GM12892 (cell line): ENCODE measurements at regions not wholly inside any gene's neighbourhood (a gene's known extent, or its start where the extent isn't known, plus 50 kb on each side); places are given as distances from the start of the nearest gene placed in this dataset.

ENCODE experiments used
- DNase-seq: peaks from one replicate; pipeline ENCODE4 v3.0.0; 2011; ENCODE audit not compliant: insufficient read length
- FAIRE-seq: peaks from 2 replicates; lab custom pipeline; 2011; peaks lifted over from hg19 to GRCh38; lab: Jason Lieb, UNC
- POLR2A ChIP-seq: IDR thresholded peaks from 2 replicates; pipeline ENCODE4 v1.6.1; 2011; ENCODE audit warnings: low read depth, low read length, control low read depth
- POLR2AphosphoS5 ChIP-seq: IDR thresholded peaks from 2 replicates; pipeline ENCODE4 v1.6.1; 2011; ENCODE audit warnings: low read depth, low read length, control low read depth
- TAF1 ChIP-seq: IDR thresholded peaks from 2 replicates; pipeline ENCODE4 v1.6.1; 2011; ENCODE audit warnings: low read depth, mild to moderate bottlenecking, control low read depth, low read length, borderline replicate concordance

DNA sequence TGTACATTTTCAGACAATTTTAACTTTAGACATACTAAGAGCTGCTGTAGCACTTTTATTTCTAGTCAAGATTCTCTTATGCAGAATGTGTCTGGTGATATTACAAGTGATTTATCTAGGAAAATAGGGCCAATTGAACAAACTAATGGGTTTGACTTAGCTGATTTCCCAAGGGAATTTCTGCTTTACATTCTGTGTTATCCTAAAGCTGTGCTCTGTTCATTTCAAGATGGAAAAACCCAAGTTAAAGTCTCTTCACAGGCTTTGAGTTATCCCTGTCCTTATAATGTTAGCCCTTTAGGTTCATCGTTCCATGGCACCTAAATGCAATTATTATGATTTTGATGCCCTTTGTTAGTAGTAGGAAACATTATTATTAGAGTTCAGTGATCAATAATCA, 704.9 kb upstream of the CDH18 start:
- TF ChIP-seq POLR2A: no peak
- no peak for TF ChIP-seq TAF1
- no peak for TF ChIP-seq POLR2AphosphoS5
- DNase-seq (no peak), FAIRE-seq (no peak)

GRCh38 chr5:20683241-20683940, 695.4 kb upstream of the CDH18 start:
- DNase-seq (no peak), FAIRE-seq (no peak)
- TF ChIP-seq POLR2AphosphoS5: no peak

DNA sequence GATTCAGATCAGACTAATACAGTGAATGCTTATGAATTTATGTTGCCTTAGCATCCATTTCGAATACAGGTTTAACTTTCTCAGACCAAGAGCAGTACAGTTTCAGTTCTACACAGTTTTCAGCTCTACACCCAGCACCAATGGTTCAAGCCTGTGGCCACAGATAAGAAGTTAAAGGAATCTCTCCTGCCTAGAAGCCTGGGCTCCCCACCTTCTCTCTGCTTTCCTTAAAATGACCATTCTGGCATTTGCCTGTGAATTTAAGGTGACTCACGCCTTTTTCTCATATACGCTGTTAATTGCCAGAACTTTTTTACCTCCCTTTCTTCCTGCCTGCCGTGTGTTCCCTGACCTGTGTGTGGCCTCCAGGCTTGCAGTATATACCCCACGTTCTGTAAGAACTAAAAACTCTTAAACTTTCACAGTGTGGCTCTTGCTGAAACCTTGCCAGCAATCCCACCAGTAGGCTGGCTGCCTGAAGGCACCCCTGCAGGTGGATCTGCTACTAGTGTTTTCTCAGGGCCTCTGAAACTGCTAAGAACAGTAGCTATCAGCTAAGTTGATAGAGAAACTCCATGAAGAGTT, 692.8 kb upstream of the CDH18 start:
- FAIRE-seq: no peak
- TF ChIP-seq POLR2AphosphoS5 (no peak), TAF1 (no peak), POLR2A (no peak)
- DNase-seq: no peak

GRCh38 chr5:20678814-20679298, 690.9 kb upstream of the CDH18 start:
- TF ChIP-seq POLR2A (no peak), TAF1 (no peak), POLR2AphosphoS5 (no peak)
- DNase-seq (no peak), FAIRE-seq (no peak)

GRCh38 chr5:20678386-20678785, 690.4 kb upstream of the CDH18 start:
- TF ChIP-seq TAF1 (no peak), POLR2A (no peak), POLR2AphosphoS5 (no peak)
- no peak for FAIRE-seq
- no peak for DNase-seq

GRCh38 chr5:20660588-20660987, 672.6 kb upstream of the CDH18 start:
- FAIRE-seq: no peak
- no peak for TF ChIP-seq POLR2AphosphoS5
- TF ChIP-seq TAF1: no peak
- no peak for TF ChIP-seq POLR2A
- DNase-seq: no peak

DNA sequence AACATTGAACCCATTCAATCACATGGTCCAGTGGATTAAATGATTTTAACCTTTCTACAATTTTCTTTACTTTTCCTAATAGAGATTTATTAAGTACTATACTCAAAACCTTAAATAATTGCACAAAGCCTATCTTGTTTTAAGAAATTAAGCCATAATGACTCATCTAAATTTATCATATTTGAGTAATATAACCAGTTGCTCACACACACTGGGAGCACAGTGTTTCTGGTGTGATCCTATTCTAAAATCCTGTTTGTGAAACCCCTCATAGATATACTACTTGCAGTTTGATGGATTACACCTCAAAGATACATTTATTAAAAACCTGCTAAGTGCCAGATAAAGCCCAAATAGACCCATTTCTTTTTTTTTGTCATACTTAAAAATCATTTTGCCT, 668.3 kb upstream of the CDH18 start:
- no peak for FAIRE-seq
- DNase-seq: no peak
- TF ChIP-seq POLR2A: no peak
- no peak for TF ChIP-seq POLR2AphosphoS5
- no peak for TF ChIP-seq TAF1

GRCh38 chr5:20655211-20655610, 667.2 kb upstream of the CDH18 start:
- no peak for TF ChIP-seq TAF1
- no peak for TF ChIP-seq POLR2A
- no peak for TF ChIP-seq POLR2AphosphoS5
- no peak for FAIRE-seq
- no peak for DNase-seq

DNA sequence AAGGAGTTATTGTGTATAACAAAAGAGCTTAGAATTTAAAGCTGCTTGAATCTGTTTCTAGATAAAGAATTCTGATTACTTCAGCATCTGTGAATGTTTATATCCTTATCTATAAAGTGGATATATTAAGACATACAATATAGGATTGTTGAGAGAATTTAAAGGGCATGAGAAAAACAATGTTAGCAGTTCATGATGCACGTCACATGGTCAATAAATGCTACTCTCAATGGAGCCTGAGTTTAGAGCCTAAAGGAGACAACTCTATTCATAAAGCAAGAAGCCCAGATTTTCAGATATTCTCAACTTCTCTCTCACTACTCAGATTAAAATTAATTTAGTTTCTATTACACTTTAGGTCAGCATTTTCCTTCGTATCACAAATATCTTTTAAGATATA, 666.7 kb upstream of the CDH18 start:
- no peak for DNase-seq
- TF ChIP-seq TAF1 (no peak), POLR2A (no peak), POLR2AphosphoS5 (no peak)
- FAIRE-seq: no peak

DNA sequence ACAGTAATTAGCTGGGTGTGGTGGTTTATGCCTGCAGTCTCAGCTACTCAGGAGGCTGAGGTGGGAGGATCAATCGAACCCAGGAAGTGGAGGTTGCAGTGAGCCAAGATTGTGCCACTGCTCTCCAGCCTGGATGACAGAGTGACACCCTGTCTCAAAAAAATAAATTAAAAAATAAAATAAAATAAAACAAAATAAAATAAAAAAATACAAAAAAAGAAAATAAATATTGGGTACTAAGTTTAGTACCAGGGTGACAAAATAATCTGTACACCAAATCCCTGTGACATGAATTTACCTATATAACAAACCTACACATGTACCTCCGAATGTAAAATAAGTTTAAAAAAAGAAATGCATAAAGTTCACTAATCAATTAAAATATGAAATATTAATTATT, 666.0 kb upstream of the CDH18 start:
- TF ChIP-seq TAF1 (no peak), POLR2AphosphoS5 (no peak), POLR2A (no peak)
- FAIRE-seq: no peak

DNA sequence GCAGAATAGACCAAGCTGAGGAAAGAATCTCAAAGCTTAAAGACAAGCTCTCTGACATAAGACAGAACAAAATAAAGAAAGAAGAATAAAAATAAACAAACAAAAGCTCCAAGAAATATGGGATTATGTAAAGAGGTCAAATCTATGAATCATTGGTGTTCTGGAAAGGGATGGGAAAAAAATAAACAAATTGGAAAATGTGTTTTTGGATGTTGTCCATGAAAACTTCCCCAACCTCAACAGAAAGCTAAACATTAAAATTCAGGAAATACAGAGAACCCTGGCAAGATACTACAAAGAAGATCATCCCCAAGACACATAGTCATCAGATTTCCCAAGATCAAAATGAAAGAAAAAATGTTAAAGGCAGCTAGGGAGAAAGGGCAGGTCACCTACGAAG, 662.0 kb upstream of the CDH18 start:
- FAIRE-seq: no peak
- TF ChIP-seq POLR2AphosphoS5: no peak
- no peak for TF ChIP-seq POLR2A
- TF ChIP-seq TAF1: no peak

More for the DNA sequence above, 666.0 kb upstream of the CDH18 start:
- no peak for DNase-seq

GRCh38 chr5:20648981-20649380, 661.0 kb upstream of the CDH18 start:
- FAIRE-seq: no peak
- no peak for DNase-seq
- no peak for TF ChIP-seq POLR2A
- TF ChIP-seq POLR2AphosphoS5: no peak
- no peak for TF ChIP-seq TAF1

More for the DNA sequence above, 662.0 kb upstream of the CDH18 start:
- DNase-seq: no peak
